HG03469 (cell line): ENCODE measurements at regions not wholly inside any gene's neighbourhood (a gene's known extent, or its start where the extent isn't known, plus 50 kb on each side); places are given as distances from the start of the nearest gene placed in this dataset.

Experiments used
- ATAC-seq: cut with Tn5 transposase; IDR thresholded peaks from one replicate; pipeline ENCODE4 v1.9.1; 2021; ENCODE audit warnings: mild to moderate bottlenecking, moderate library complexity, moderate number of reproducible peaks; ENCODE audit not compliant: unreplicated experiment

GRCh38 chr7:108810756-108811385 is 241.2 kb downstream of the DNAJB9 start:
- no peak for ATAC-seq

- ATAC-seq: no peak
Measured at GRCh38 chr7:108813251-108814014, 243.8 kb downstream of the DNAJB9 start.

GRCh38 chr7:108815815-108816214 is 246.1 kb downstream of the DNAJB9 start:
- ATAC-seq: no peak

GRCh38 chr7:108818742-108819141 is 249.1 kb downstream of the DNAJB9 start:
- no peak for ATAC-seq

- ATAC-seq: no peak
Measured at GRCh38 chr7:108824840-108825580, 255.3 kb downstream of the DNAJB9 start.

- no peak for ATAC-seq
Measured at GRCh38 chr7:108825581-108825909, 255.9 kb downstream of the DNAJB9 start.

GRCh38 chr7:108836256-108836655 is 266.6 kb downstream of the DNAJB9 start:
- ATAC-seq: no peak

GRCh38 chr7:108838198-108838597 is 268.5 kb downstream of the DNAJB9 start:
- no peak for ATAC-seq

GRCh38 chr7:108839076-108839475 is 269.4 kb downstream of the DNAJB9 start:
- no peak for ATAC-seq

GRCh38 chr7:108845951-108846350 is 276.3 kb downstream of the DNAJB9 start:
- no peak for ATAC-seq

- no peak for ATAC-seq
Measured at GRCh38 chr7:108846471-108846870, 276.8 kb downstream of the DNAJB9 start.

GRCh38 chr7:108848486-108848885 is 278.8 kb downstream of the DNAJB9 start:
- no peak for ATAC-seq

- no peak for ATAC-seq
Measured at GRCh38 chr7:108860615-108861014, 290.9 kb downstream of the DNAJB9 start.

GRCh38 chr7:108861071-108861470 is 291.4 kb downstream of the DNAJB9 start:
- ATAC-seq: no peak

- ATAC-seq: no peak
Measured at GRCh38 chr7:108863227-108863848, 293.7 kb downstream of the DNAJB9 start.

GRCh38 chr7:108869070-108869469 is 299.4 kb downstream of the DNAJB9 start:
- no peak for ATAC-seq

- ATAC-seq: no peak
Measured at GRCh38 chr7:108875139-108875538, 305.5 kb downstream of the DNAJB9 start.

GRCh38 chr7:108890862-108891261 is 321.2 kb downstream of the DNAJB9 start:
- no peak for ATAC-seq

GRCh38 chr7:108908456-108908855 is 338.8 kb downstream of the DNAJB9 start:
- no peak for ATAC-seq

- no peak for ATAC-seq
Measured at GRCh38 chr7:108911016-108911415, 341.3 kb downstream of the DNAJB9 start.

- ATAC-seq: no peak
Measured at GRCh38 chr7:108920490-108920889, 350.8 kb downstream of the DNAJB9 start.
